Lower lobe of right lung (tissue), 2 donors: ENCODE measurements at regions not wholly inside any gene's neighbourhood (a gene's known extent, or its start where the extent isn't known, plus 50 kb on each side); places are given as distances from the start of the nearest gene placed in this dataset.
"Not testable (repeated sequence)": the region's sequence is repeated elsewhere in the genome, so short reads cannot be mapped to it uniquely, and the experiment has no call there.

Experiments
- ATAC-seq, 2 donors: fragments of 200-7000 bp; cut with Tn5 transposase; one replicate each; pipeline ENCODE4 v1.9.1; 2020 to 2022; ENCODE audit warnings: mild to moderate bottlenecking in 2 of 2, moderate library complexity in 2 of 2
- DNase-seq: peaks from one replicate; pipeline ENCODE4 v3.0.0-alpha.2; 2020
- H3K27ac ChIP-seq: fragments of 200-600 bp; one replicate; pipeline ENCODE4 v1.8.0; 2022
- H3K27me3 ChIP-seq: fragments of 200-600 bp; one replicate; pipeline ENCODE4 v1.8.0; 2022; ENCODE audit warnings: low read depth
- H3K36me3 ChIP-seq: fragments of 200-600 bp; one replicate; pipeline ENCODE4 v1.8.0; 2022; ENCODE audit warnings: mild to moderate bottlenecking
- H3K4me1 ChIP-seq: fragments of 200-600 bp; one replicate; pipeline ENCODE4 v1.8.0; 2022
- H3K4me3 ChIP-seq: fragments of 200-600 bp; one replicate; pipeline ENCODE4 v1.8.0; 2022; ENCODE audit warnings: mild to moderate bottlenecking
- H3K9me3 ChIP-seq: fragments of 200-600 bp; one replicate; pipeline ENCODE4 v1.8.0; 2022
- intact Hi-C: fragments of 100-400 bp; cut with DNase I; formaldehyde crosslinking; loops from one replicate; pipeline ENCODE4 v1.11.0; 2022
- TF ChIP-seq, protein P1 (sequence below): fragments of 200-600 bp; IDR thresholded peaks from one replicate; pipeline ENCODE4 v1.8.0; 2022; ENCODE audit warnings: antibody characterized with exemption, mild to moderate bottlenecking
- donor health status: DM: no; HTN: yes; CAD: no; lungs with severe emphysema.

GRCh38 chr2:16091576-16092282 lies 151.4 kb downstream of the MYCN start:
- H3K4me3 ChIP-seq, result no peak overlapping the region
- intact Hi-C loops, result no loop called here

GRCh38 chr2:16090650-16091575 lies 150.6 kb downstream of the MYCN start:
- DNase-seq, result no peak
- ATAC-seq, result no peak

More at GRCh38 chr2:16091576-16092282, 151.4 kb downstream of the MYCN start:
- Histone ChIP-seq H3K4me1 (no peaks in the 10 kb centered on the region), H3K9me3 (no peaks in the 10 kb centered on the region), H3K27me3 (no peaks in the 10 kb centered on the region), H3K27ac (no peak overlapping the region), H3K36me3 (no peaks in the 10 kb centered on the region)
- TF ChIP-seq, protein P1, sequence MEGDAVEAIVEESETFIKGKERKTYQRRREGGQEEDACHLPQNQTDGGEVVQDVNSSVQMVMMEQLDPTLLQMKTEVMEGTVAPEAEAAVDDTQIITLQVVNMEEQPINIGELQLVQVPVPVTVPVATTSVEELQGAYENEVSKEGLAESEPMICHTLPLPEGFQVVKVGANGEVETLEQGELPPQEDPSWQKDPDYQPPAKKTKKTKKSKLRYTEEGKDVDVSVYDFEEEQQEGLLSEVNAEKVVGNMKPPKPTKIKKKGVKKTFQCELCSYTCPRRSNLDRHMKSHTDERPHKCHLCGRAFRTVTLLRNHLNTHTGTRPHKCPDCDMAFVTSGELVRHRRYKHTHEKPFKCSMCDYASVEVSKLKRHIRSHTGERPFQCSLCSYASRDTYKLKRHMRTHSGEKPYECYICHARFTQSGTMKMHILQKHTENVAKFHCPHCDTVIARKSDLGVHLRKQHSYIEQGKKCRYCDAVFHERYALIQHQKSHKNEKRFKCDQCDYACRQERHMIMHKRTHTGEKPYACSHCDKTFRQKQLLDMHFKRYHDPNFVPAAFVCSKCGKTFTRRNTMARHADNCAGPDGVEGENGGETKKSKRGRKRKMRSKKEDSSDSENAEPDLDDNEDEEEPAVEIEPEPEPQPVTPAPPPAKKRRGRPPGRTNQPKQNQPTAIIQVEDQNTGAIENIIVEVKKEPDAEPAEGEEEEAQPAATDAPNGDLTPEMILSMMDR, result no peak
- DNase-seq (no peak), ATAC-seq (no peak)

GRCh38 chr2:16089491-16089890 lies 149.1 kb downstream of the MYCN start:
- H3K27ac ChIP-seq, H3K9me3 ChIP-seq, H3K4me3 ChIP-seq, H3K36me3 ChIP-seq, H3K27me3 ChIP-seq, ATAC-seq, H3K4me1 ChIP-seq, intact Hi-C loops, DNase-seq: not testable (repeated sequence)

More at GRCh38 chr2:16090650-16091575, 150.6 kb downstream of the MYCN start:
- TF ChIP-seq, protein P1, result no peak
- H3K9me3 ChIP-seq, result no peaks in the 10 kb centered on the region
- H3K27me3 ChIP-seq, result no peaks in the 10 kb centered on the region
- no peaks in the 10 kb centered on the region for H3K36me3 ChIP-seq
- H3K4me1 ChIP-seq, result no peaks in the 10 kb centered on the region
- H3K4me3 ChIP-seq, result no peak overlapping the region
- intact Hi-C loops, result no loop called here
- H3K27ac ChIP-seq, result no peak overlapping the region

DNA sequence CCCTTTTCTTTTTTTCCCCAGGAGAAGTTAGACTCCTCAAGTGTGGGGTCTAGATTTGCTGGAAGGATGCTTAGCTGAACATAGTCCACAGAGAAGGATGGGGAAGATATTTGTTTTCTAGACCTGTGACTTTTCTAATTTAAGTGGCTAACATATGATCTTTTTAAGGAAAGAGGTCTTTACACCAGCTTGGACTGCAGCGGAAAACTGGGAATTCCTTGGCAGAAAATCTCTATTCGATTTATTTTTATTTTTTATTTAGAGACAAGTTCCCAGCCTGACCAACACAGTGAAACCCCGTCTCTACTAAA lies 148.4 kb downstream of the MYCN start:
- TF ChIP-seq, protein P1, result no peak
- intact Hi-C loops, result no loop called here
- ATAC-seq, result no peak

GRCh38 chr2:16088035-16088801 lies 147.9 kb downstream of the MYCN start:
- Histone ChIP-seq H3K27me3 (no peaks in the 10 kb centered on the region), H3K27ac (no peak overlapping the region), H3K36me3 (no peaks in the 10 kb centered on the region), H3K4me3 (no peak overlapping the region), H3K4me1 (no peaks in the 10 kb centered on the region), H3K9me3 (no peaks in the 10 kb centered on the region)
- DNase-seq (no peak), ATAC-seq (no peak)
- TF ChIP-seq, protein P1, result no peak
- intact Hi-C loops, result no loop called here

More for the DNA sequence above, 148.4 kb downstream of the MYCN start:
- no peak for DNase-seq
- H3K4me3 ChIP-seq, result no peak overlapping the region
- no peaks in the 10 kb centered on the region for H3K36me3 ChIP-seq
- H3K9me3 ChIP-seq, result no peaks in the 10 kb centered on the region
- H3K4me1 ChIP-seq, result no peaks in the 10 kb centered on the region
- H3K27me3 ChIP-seq, result no peaks in the 10 kb centered on the region
- H3K27ac ChIP-seq, result no peak overlapping the region

GRCh38 chr2:16086136-16086535 lies 145.8 kb downstream of the MYCN start:
- H3K4me1 ChIP-seq, H3K36me3 ChIP-seq, H3K27ac ChIP-seq, H3K27me3 ChIP-seq, H3K4me3 ChIP-seq, ATAC-seq, intact Hi-C loops, H3K9me3 ChIP-seq, DNase-seq: not testable (repeated sequence)
